WTC11 (cell line): ENCODE measurements at regions not wholly inside any gene's neighbourhood (a gene's known extent, or its start where the extent isn't known, plus 50 kb on each side); places are given as distances from the start of the nearest gene placed in this dataset.

Experiments used
- ATF2 ChIP-seq: sonication (generic); formaldehyde crosslinking; IDR thresholded peaks from 2 replicates; pipeline ENCODE4 v1.8.1; 2022; ENCODE audit warnings: low read depth, missing genetic modification reagents, borderline replicate concordance
- ATF3 ChIP-seq: sonication (generic); formaldehyde crosslinking; conservative IDR thresholded peaks from 2 replicates; pipeline ENCODE4 v1.8.1; 2022; ENCODE audit warnings: mild to moderate bottlenecking, missing genetic modification reagents
- CREB1 ChIP-seq: sonication (generic); formaldehyde crosslinking; IDR thresholded peaks from 2 replicates; pipeline ENCODE4 v1.8.0; 2023; ENCODE audit warnings: mild to moderate bottlenecking, missing genetic modification reagents
- CREM ChIP-seq: sonication (generic); formaldehyde crosslinking; IDR thresholded peaks from 2 replicates; pipeline ENCODE4 v1.8.1; 2022; ENCODE audit warnings: mild to moderate bottlenecking, missing genetic modification reagents, moderate library complexity
- CTCF ChIP-seq: fragments of 200-600 bp; IDR thresholded peaks from 2 replicates; pipeline ENCODE4 v1.8.0; 2022; ENCODE audit warnings: antibody characterized with exemption
- ELF4 ChIP-seq: sonication (generic); formaldehyde crosslinking; IDR thresholded peaks from 2 replicates; pipeline ENCODE4 v1.8.1; 2022; ENCODE audit warnings: low read depth, mild to moderate bottlenecking, moderate library complexity, missing genetic modification reagents
- ETV6 ChIP-seq: sonication (generic); formaldehyde crosslinking; IDR thresholded peaks from 2 replicates; pipeline ENCODE4 v1.8.1; 2022; ENCODE audit warnings: mild to moderate bottlenecking, missing genetic modification reagents
- MAX ChIP-seq: sonication (generic); formaldehyde crosslinking; IDR thresholded peaks from 2 replicates; pipeline ENCODE4 v1.8.0; 2022; ENCODE audit warnings: mild to moderate bottlenecking, missing genetic modification reagents
- PRRX2 ChIP-seq: fragments of 250-450 bp; sonication (Bioruptor Pico); IDR thresholded peaks from 2 replicates; pipeline ENCODE4 v1.8.0; 2021; ENCODE audit warnings: mild to moderate bottlenecking
- SP1 ChIP-seq: sonication (generic); formaldehyde crosslinking; conservative IDR thresholded peaks from 2 replicates; pipeline ENCODE4 v1.8.1; 2022; ENCODE audit warnings: missing genetic modification reagents
- TEAD4 ChIP-seq: sonication (generic); formaldehyde crosslinking; IDR thresholded peaks from 2 replicates; pipeline ENCODE4 v1.8.0; 2022; ENCODE audit warnings: mild to moderate bottlenecking, missing genetic modification reagents
- ZNF138 ChIP-seq: sonication (generic); formaldehyde crosslinking; conservative IDR thresholded peaks from 2 replicates; pipeline ENCODE4 v1.8.1; 2022; ENCODE audit warnings: mild to moderate bottlenecking, moderate library complexity, missing genetic modification reagents
- ZNF263 ChIP-seq: sonication (generic); formaldehyde crosslinking; IDR thresholded peaks from 2 replicates; pipeline ENCODE4 v1.8.1; 2022; ENCODE audit warnings: low read depth, mild to moderate bottlenecking, moderate library complexity, missing genetic modification reagents

DNA sequence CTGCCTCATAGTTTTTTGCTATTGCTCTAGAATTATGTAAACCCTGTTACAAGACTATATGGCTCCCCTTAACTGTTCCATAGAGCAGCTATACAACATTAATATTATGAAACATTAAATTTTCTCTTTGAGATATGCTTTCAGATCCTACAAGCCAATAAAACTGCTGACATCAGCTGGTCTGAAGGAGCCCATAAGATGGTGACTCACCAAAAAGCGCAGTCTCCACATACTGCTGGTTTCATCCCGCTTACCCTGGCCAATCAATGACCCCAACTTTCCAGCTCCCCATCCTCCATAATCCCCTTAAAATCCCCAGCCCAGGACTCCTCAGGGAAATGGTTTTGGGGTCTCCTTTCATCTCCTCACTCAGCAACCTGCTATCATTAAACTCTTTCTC lies 172.7 kb downstream of the NSG2 start:
- TF ChIP-seq ZNF138 (CRISPR knock-in tag) (no peak), ZNF263 (CRISPR knock-in tag) (no peak), SP1 (CRISPR knock-in tag) (no peak), TEAD4 (CRISPR knock-in tag) (no peak), CTCF (no peak), ATF3 (no peak), CREM (no peak), ATF2 (CRISPR knock-in tag) (no peak), MAX (no peak), CREB1 (CRISPR knock-in tag) (no peak), ETV6 (CRISPR knock-in tag) (no peak), ELF4 (CRISPR knock-in tag) (no peak), PRRX2 (CRISPR knock-in tag) (no peak)
